Activated T-cell treated with anti-CD3 and anti-CD28 coated beads for 24 hours (primary cell): ENCODE measurements at regions not wholly inside any gene's neighbourhood (a gene's known extent, or its start where the extent isn't known, plus 50 kb on each side); places are given as distances from the start of the nearest gene placed in this dataset.

Source experiments
- DNase-seq: peaks from one replicate; pipeline ENCODE4 v3.0.0-alpha.2; 2020; ENCODE audit warnings: low read depth

DNA sequence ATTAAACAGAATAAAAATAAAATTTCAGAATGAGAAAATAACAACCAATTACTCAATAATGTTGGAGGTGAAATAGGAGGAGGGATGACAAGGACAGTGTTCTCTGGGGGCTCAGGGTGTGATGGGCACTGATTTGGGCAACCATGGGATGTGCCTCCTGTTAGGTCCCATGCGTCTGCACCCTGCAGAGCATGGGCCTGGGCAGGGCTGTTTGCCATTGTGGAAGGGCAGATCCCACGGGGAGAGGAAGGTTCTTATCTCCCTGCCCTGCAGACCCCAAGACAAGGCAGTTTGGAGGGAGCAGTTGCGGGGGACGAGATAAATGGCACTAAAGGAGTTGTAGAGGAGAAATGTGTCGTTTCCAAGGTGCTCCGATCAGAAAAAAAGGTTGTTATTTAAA lies 206.3 kb downstream of the THBS2 start:
- DNase-seq: no peak

DNA sequence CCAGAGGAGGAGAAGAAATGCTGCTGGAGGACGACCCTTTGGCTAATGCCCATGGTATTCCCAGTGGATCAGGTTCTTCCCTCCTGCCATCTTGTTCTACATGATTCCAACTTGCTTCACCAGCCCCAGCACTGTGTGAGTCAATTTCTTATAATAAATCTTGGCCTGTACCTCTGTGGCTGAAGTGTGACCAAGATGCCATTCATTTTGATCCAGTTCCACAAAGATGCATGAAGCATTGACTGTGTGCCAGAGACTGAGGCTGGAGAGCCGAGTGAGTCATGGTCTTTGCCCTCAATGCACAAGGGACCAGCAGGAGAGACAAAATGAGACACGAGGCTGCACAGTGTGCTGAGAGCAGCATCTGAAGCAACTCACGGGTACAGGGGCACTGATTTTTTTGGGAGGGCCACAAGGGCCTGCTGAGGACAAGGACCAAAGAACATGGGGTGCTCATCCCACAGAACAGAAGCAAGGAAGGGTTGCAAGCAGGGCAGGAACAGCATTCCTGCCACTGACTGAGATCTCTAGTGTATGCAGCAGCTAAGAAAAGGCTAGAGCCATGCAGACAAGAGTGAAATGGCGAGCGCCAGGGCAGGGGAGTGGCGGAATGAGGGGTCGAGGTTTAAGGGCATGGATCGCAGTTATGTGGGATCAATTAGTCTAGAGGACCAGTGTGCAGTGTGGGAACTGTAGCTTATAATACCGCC lies 207.0 kb downstream of the THBS2 start:
- DNase-seq: no peak

DNA sequence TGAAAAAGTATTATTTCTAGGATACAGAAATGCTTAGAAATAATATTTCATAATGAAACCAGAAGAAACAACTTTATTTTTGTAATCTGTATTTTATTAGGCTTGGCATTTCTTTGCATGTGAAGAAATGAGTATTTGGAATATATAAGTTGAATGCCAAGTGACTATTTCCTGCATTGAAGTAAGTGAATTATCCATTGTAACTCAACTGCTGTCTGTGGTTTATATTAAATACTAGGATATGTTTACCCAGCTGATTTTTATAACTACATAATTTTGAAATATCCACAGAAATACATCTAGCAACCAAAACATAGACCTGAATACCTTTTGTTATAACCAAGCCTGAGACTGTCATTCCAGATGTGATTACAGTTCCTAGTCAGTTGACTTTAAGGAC lies 207.6 kb downstream of the THBS2 start:
- no peak for DNase-seq

DNA sequence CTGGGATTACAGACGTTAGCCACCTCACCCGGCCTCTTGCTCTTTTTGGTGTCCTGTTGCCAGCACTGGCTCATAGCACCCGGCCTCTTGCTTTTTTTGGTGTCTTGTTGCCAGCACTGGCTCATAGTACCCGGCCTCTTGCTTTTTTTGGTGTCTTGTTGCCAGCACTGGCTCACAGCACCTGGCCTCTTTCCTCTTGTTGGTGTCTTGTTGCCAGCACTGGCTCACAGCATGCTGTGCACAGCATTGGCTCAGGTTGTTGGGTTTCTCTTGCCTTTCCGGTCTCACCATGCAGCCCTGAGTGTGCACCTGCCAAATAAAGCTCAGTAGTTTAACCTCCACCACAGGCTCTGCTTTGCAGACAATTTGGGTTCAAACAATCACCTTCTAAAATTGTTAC lies 208.2 kb downstream of the THBS2 start:
- no peak for DNase-seq

DNA sequence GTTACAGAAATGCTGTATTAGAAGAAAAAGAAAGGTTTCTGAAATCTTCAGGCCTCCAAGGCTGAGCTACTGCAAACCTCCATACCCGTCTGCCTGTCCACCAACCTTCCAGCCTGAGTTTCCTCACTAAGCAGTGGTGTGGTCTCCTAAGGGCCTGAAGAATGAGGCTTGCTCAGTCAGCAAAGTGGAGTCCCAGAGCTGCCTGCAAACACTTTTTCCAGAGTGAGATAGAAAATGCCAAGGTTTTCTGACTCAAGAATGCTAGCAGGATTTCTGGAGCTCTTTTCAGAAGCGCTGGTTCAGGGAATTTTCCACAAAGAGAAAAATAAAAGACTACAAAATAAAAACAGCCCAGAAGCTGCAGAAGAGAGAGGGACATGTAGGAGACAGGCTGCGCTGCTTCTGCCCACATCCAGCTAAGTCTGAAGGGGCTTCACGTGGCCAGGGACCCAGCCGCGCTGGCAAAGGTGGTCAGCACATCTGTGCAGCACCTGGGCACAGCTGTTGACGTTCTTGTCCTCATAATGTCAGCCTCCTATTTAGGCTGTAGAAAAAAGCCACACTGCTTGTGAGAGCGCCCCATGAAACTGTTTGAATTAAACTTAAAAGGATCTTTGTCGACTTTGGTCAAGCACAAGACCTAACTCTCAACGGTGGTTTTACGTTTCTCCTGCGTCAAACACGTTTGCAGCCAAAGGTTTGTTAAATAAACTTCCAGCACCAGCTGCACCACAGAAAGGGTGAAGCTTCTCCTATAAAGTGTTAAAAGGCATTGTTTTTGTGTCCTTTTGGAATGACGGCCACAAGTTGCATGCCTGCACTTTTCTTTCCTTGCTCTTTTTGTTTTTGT lies 209.0 kb downstream of the THBS2 start:
- no peak for DNase-seq

DNA sequence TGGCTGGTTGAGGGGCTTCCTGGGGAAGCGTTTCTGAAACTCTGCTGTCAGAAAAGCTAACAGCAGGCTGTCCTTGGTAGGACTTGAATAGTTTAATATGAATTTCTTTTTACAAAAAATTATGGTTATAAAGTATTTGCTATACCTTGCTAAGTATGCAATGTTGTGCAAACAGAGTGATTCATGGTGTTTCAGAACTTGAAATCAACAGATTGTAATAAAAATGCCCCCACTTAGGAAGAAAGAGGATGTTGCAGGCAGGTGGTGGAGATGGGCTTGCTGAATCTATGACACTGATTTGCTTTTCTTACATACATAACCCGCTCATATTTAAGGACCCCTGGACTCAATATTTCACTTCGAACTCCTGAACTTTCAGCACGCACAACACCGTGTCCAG lies 211.6 kb downstream of the THBS2 start:
- no peak for DNase-seq

DNA sequence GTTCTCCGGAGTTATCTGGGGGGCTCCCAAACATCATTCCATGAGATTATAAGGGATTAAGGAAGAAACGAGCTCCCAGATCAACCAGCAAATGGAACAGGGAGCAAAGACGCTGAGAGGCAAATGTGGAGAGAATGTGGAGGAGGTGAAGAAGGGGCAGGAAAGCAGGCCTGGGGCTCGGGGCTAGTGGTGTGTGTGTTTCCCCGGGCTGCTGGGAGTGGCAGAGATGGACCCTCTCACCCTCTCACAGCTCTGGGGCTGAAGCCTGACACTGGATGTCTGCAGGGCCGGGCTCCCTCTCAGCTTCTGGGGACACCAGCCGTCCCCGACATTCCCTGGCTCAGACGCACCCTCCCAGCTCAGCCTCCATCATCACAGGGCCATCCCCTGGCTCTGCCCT lies 212.6 kb downstream of the THBS2 start:
- DNase-seq: no peak

DNA sequence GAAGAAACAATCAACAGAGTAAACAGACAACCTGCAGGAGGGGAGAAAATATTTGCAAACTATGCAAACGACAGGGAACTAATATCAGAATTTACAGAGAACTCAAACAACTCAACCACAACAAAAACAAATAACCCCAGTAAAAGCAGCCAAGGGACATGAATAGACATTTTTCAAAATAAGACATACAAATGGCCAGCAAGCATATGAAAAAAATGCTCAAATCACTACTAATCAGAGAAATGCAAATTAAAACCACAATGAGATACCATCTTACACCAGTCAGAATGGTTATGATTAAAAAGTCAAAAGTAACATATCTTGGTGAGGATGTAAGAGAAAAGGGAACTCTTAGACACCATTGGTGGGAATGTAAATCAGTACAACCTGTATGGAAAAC lies 215.0 kb downstream of the THBS2 start:
- no peak for DNase-seq

DNA sequence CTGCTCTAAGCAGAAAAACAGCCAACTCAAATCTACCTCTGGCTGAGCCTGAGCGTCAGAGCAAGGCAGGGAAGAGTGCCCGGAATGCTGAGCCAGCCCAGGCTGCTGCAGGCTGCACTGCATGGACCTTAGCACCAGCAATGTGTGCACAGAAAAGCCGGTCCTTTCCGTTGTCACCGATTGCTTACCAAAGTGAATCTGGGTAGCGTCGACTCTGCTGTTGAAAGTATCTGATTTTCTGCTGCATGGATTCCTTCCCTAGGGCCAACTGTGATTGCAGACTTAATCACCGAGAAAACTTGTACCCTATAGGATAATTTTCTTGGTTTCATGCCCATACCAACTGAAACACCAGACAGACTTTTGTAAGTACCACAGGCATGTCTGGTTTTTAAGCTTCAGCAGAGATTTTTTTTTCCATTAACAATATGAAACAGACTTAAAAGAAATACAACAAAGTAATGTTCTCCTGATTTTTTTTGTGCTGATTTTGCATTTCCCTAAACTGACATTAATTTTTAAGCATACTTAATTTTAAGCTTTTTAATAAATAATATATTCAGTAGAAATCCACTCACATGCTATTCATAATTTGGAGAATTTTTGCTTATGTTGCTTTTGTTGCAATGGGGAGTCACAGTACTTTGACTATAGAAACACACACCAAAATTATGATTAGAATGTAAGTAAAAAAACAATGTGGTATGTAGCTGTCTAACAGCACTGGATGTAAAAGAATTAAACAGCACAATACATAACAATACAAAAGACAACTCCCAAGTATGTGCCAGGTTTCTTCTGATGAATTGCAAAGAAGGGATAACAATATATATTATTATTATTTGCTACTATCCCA lies 218.0 kb downstream of the THBS2 start:
- no peak for DNase-seq

DNA sequence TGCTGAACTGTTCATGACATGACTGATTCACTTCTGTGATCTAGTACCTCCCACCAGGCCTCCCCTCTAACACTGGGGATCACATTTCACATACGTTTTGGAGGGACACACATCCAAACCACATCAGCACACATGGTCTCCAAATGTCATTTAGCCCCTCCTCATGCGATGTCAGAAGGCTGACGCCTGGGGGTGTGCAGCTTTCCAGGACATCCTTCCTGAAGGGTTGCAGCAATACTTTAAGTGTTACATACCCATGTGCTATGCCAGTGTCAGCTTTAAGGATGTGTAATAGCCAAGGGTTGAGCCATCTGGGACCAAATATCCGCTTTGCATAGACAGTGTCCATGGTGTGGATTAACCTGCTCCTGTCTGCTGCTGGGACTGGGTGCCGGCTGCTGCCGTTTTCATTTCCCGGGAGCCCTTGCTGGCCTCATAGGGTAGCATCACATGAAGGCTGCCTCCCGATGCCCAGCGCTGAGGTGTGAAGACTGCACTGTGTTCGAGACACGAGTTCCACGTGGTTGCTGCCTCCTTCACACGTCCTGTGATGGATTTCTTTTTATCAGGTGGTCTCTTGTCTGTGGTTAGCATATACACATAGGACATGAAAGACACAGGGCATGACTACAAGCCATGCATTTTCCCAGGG lies 219.0 kb downstream of the THBS2 start:
- no peak for DNase-seq

DNA sequence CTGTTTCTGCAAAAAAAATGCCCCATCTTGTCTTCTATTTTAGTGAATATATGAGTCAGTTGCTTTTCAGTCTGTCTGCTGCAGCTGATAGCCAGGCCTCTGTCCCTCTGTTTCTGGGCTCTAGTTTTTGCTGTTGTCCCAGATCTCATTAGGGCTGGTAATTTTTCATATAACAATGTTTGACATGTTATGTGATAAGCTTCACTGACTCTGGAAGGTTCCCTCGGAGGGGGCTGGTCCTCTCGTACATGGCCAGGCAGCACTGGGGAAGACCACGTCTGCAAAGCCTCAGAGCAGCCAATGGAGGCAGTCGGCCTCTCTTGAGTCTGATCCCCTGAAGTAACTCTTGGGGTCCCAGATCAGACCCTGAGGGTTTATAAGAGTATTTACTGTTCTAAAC lies 223.8 kb downstream of the THBS2 start:
- DNase-seq: no peak

DNA sequence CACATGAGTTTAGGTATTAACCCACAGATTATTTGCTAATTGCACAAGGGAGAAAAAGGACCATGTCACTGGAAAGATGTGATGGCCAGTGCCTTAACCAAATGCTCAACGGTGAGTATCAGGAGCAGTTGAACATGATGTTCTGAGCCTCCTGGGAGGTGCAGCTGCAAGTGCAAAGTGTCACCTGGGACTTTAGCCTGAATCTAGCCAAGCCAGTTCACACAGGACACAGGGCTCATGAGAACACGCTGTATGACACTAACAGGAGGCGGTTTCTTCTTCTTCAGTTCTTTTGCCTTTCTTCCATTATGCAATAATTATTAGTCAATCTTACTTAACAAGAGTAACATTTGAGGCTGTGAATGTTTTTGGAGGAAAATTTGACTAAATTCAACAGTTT lies 225.3 kb downstream of the THBS2 start:
- no peak for DNase-seq

DNA sequence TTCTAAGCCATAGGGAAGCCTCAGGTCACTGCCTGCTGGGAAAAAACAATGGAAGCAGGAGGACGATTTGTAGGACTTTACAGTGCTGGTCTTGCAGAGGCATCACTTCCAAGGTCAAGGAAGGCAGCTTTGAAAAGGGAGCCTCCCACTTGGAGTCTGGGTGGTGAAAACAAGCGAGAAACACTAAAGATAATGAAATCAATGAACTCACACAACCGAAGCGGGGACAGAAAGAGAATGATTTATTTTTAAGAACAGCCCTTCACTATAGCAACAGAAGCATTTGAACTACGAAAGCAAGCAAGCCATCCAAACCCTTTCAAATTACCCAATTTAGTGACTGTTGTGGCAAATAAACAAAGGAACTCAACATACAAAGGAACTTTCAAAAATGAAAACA lies 227.5 kb downstream of the THBS2 start:
- no peak for DNase-seq

DNA sequence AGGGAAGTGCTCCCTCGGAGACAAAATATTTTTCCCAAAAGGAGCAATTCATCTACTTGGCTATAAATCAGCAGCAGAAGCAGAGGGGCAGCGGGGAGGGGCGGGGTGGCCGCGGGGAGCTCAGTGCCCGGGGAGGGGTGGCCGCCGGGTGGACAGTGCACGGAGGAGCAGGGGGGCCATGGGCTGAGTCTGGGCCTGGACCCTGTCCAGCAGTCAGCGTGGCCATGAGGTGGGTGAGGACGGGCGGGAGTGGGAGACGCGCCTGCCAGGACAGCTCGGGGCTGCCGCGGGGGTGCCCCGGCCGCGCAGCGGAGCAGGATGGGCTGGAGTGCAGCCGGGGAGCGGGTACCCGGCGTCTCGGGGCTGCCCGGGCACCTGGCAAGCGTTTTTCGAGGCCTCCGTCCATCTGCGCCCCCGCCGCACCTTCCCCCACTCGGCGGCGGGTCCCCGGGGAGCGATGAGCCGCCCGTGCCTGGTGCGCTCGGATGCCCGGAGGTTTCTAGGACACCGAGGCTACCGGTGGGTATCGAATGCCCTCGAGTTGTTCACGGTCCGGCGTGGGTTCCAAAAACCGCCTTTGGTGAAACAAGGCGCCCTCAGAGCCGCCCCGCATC lies 229.5 kb downstream of the THBS2 start:
- no peak for DNase-seq

DNA sequence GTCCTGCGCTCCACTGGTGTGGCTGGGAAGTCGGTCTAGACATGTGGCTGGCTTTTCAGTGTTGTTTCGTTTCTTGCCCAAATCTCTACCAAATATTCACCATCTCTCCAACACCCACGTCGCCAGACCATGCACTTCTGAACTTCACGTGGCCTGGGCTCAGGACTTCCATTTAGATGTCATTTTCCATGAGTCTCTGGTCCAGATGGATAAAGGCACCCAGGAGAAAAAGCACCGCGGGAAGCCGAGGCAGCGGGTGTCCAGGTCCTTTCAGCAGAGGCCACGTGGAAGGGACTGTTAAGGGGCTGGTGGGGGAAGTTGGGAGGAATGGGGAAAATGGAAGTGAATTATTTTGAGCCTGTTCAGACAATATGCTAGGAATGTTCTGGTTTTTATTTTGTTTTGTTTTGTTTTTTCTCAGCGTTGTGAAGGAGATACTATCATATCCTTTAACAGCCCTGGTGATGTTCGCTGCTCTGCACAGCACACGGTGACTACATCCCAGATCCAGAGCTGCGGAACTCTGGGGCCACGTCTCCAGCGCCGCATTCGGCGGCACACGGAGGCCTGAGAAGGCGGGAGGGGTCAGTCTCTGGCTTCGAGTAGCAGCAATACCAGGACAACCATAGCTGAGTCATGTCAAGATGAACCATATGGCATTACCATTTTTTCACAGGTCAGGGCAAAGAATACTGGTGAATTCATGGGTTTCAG lies 230.3 kb downstream of the THBS2 start:
- no peak for DNase-seq

DNA sequence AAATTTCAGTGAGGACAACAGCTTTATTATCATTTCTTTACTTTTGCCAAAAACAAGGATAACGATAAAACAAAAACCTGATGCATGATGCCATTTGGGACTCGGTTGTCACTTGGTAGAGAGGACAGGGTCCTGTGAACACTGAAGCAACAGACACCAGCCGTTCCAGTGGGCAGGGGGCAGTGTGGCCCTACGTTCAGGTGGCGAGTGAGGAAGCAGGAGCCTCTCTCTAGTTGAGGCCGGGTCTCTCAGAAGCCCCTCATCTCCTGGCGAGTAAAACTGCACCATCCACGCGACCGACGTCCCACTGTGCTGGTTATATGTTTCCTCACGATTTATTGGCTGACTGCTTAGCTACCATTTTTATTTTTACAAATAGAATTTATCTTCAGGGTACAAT lies 231.6 kb downstream of the THBS2 start:
- DNase-seq: no peak

DNA sequence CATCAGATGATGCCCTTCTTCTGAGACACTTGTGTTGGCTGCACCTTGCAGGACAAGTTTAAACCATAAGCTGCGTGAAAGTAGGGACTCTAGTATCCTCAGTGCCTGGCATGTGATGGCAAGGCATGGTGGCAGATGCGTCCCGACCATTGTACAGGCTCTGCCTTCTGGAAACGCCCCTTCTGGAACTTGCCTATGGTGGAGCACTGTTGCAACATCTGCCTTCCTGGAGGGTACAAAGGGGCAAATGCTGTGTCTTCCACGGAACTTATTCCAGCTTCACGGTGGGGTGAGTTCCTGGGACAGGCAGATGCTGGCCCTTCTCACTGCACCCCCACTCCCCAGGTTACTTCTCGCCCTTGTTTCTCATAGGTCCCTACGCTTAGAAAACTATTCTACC lies 232.8 kb downstream of the THBS2 start:
- DNase-seq: no peak

DNA sequence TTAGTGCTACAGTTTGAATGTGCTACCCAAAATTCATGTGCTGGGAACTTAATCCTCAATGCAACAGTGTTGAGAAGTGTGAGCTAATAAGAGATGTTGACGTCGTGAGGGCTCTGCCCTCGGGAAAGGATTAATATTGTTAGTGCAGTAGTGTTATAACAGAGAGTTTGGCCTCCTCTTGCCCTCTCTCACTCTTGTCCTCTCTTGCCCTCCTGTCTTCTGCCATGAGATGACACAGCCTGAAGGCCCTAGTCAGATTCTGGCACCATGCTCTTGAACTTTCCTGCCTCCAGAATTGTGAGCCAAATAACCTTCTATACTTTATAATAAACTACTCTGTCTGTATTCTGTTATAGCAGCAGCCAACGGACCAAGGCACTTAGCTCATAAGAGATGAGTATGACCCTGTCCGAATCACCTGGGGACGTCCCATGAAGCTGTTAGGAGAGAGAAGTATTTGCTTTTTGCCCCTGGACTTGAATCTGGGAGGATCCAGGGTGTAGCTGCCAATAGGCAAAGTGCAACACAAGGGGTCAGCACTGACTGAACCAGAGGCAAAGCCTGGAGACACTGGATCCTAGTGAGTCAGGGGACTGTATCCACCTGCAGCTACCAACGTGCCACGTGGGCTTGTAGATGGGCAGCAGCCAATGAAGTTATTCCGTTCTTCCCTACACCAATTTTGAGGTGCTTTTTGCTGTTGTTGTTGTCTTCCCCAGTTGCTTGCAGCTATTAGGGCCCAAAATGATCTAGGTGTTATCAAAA lies 233.7 kb downstream of the THBS2 start:
- DNase-seq: no peak

DNA sequence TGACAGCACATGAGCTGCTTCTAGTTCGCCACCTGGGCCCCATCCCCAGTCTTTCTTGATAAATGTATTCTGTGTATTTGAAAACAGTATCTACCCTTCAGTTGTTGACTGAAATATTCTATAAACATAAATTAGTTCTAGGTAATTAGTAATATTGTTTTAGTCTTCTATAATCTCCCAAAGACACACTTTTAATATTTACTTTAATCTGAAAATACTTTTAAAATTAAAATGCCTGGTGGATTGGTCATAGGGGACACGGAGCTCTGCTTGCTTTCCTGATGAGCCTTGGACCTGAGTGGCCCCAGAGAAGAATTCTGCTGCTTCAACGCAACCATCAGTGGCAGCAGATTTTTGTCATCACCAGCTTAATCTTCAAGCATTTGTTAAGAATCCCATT lies 234.5 kb downstream of the THBS2 start:
- DNase-seq: no peak

DNA sequence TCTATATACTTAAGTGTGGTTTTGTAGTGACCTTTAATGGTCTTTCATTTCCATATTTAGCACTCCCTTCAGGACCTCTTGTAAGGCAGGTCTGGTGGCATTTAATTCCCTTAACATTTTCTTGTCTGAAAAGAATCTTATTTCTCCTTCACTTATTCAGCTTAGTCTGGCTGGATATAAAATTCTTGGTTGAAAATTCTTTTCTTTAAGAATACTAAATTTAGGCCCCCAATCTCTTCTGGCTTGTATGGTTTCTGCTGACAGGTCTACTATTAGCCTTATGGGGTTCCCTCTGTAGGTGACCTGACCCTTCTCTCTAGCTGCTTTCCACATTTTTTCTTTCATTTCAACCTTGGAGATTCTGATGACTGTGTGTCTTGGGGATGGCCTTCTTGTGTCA lies 236.9 kb downstream of the THBS2 start:
- DNase-seq: no peak
